GM19397 (cell line): ENCODE measurements at regions not wholly inside any gene's neighbourhood (a gene's known extent, or its start where the extent isn't known, plus 50 kb on each side); places are given as distances from the start of the nearest gene placed in this dataset.
"Not testable (repeated sequence)": the region's sequence is repeated elsewhere in the genome, so short reads cannot be mapped to it uniquely, and the experiment has no call there.

Experiments used
- ATAC-seq: cut with Tn5 transposase; IDR thresholded peaks from one replicate; pipeline ENCODE4 v1.9.1; 2021; ENCODE audit warnings: mild to moderate bottlenecking, moderate library complexity; ENCODE audit not compliant: unreplicated experiment

- no peak for ATAC-seq
Observed at GRCh38 chr6:69623357-69623756, 173.5 kb downstream of the LMBRD1 start.

GRCh38 chr6:69622924-69623323, 173.9 kb downstream of the LMBRD1 start:
- no peak for ATAC-seq

GRCh38 chr6:69622230-69622629, 174.6 kb downstream of the LMBRD1 start:
- ATAC-seq: no peak

GRCh38 chr6:69617163-69617562, 179.6 kb downstream of the LMBRD1 start:
- ATAC-seq: no peak

GRCh38 chr6:69609836-69610472, 186.9 kb downstream of the LMBRD1 start:
- no peak for ATAC-seq

- ATAC-seq: no peak
Observed at GRCh38 chr6:69601132-69601531, 195.7 kb downstream of the LMBRD1 start.

- no peak for ATAC-seq
Observed at GRCh38 chr6:69594405-69594804, 202.4 kb downstream of the LMBRD1 start.

GRCh38 chr6:69593706-69594105, 203.1 kb downstream of the LMBRD1 start:
- ATAC-seq: no peak

GRCh38 chr6:69589626-69590025, 207.2 kb downstream of the LMBRD1 start:
- no peak for ATAC-seq

- peak; percentile 87 for ATAC-seq
Observed at GRCh38 chr6:69584913-69585729, 211.7 kb downstream of the LMBRD1 start.

GRCh38 chr6:69584536-69584912, 212.3 kb downstream of the LMBRD1 start:
- no peak for ATAC-seq

GRCh38 chr6:69581581-69581980, 215.2 kb downstream of the LMBRD1 start:
- ATAC-seq: no peak

- no peak for ATAC-seq
Observed at GRCh38 chr6:69580706-69581105, 216.1 kb downstream of the LMBRD1 start.

- ATAC-seq: no peak
Observed at GRCh38 chr6:69578361-69578890, 218.4 kb downstream of the LMBRD1 start.

- ATAC-seq: no peak
Observed at GRCh38 chr6:69571234-69571633, 225.6 kb downstream of the LMBRD1 start.

- ATAC-seq: no peak
Observed at GRCh38 chr6:69570106-69570505, 226.7 kb downstream of the LMBRD1 start.

- not testable (repeated sequence) for ATAC-seq
Observed at GRCh38 chr6:69560597-69560996, 236.2 kb downstream of the LMBRD1 start.

- no peak for ATAC-seq
Observed at GRCh38 chr6:69555088-69555638, 241.6 kb downstream of the LMBRD1 start.

GRCh38 chr6:69542494-69542893, 254.3 kb downstream of the LMBRD1 start:
- ATAC-seq: no peak

- ATAC-seq: no peak
Observed at GRCh38 chr6:69527921-69528476, 268.8 kb downstream of the LMBRD1 start.

GRCh38 chr6:69515480-69515879, 281.3 kb downstream of the LMBRD1 start:
- not testable (repeated sequence) for ATAC-seq

- ATAC-seq: no peak
Observed at GRCh38 chr6:69494595-69494994, 302.2 kb downstream of the LMBRD1 start.
